Tibial artery (tissue), 4 donors: ENCODE measurements at regions not wholly inside any gene's neighbourhood (a gene's known extent, or its start where the extent isn't known, plus 50 kb on each side); places are given as distances from the start of the nearest gene placed in this dataset.

Experiments used
- DNase-seq, 2 donors: peaks; one replicate each; pipeline ENCODE4 v3.0.0-alpha.2; 2019
- H3K27ac ChIP-seq, 2 donors: fragments of 200-600 bp; sonication (generic) in 1 of 2; 1 replicate in 1 of 2; 2 replicates in 1 of 2; pipeline ENCODE4 v1.5.1; 2018 to 2019; ENCODE audit warnings: mild to moderate bottlenecking in 1 of 2
- H3K27me3 ChIP-seq, 2 donors: fragments of 200-600 bp; sonication (generic) in 1 of 2; one replicate each; pipeline versions ENCODE4 v1.5.1 to v1.6.0; 2016 to 2019
- H3K36me3 ChIP-seq, 3 donors: fragments of 200-600 bp; sonication (generic) in 2 of 3; one replicate each; pipeline ENCODE4 v1.5.1; 2016 to 2019; ENCODE audit warnings: mild to moderate bottlenecking in 2 of 3
- H3K4me1 ChIP-seq, 4 donors: fragments of 200-600 bp; sonication (generic) in 2 of 4; 1 replicate in 3 of 4; 2 replicates in 1 of 4; pipeline ENCODE4 v1.5.1; 2016 to 2019
- H3K4me3 ChIP-seq, 2 donors: fragments of 200-600 bp; sonication (generic) in 1 of 2; 1 replicate in 1 of 2; 2 replicates in 1 of 2; pipeline ENCODE4 v1.5.1; 2018 to 2019; ENCODE audit warnings: mild to moderate bottlenecking in 2 of 2
- H3K9me3 ChIP-seq, 3 donors: fragments of 200-600 bp; sonication (generic) in 1 of 3; one replicate each; pipeline ENCODE4 v1.5.1; 2016 to 2019
- intact Hi-C: fragments of 100-400 bp; cut with DNase I; formaldehyde crosslinking; loops from one replicate; pipeline ENCODE4 v1.15.0; 2023; ENCODE audit warnings: low total_unique reads
- TF ChIP-seq, protein P1 (sequence below), 2 experiments: fragments of 200-600 bp in 1 of 2; fragments of 450-650 bp in 1 of 2; IDR thresholded peaks; one replicate each; pipeline ENCODE4 v1.5.1; 2017 to 2019; ENCODE audit warnings: antibody characterized with exemption in 2 of 2, mild to moderate bottlenecking in 1 of 2, moderate library complexity in 1 of 2

DNA sequence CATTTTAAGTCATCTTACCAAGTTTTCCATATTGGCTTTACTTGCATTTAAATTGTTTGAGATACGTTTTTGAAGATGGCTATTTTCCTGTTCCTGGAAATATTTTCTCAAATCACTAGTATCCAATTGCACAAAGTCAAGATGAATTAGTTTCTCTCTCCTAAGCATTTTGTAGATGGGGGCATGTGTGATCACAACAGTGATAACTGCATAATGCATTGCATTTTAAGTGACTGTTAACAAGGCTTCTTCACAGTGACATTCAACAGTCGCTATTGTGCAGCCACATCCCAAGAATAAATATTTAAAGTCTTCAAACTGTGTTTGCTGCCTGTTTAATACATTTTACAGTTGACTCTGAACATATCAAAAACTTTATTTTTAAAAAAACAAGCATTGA is 694.2 kb upstream of the CDH7 start:
- TF ChIP-seq, protein P1, sequence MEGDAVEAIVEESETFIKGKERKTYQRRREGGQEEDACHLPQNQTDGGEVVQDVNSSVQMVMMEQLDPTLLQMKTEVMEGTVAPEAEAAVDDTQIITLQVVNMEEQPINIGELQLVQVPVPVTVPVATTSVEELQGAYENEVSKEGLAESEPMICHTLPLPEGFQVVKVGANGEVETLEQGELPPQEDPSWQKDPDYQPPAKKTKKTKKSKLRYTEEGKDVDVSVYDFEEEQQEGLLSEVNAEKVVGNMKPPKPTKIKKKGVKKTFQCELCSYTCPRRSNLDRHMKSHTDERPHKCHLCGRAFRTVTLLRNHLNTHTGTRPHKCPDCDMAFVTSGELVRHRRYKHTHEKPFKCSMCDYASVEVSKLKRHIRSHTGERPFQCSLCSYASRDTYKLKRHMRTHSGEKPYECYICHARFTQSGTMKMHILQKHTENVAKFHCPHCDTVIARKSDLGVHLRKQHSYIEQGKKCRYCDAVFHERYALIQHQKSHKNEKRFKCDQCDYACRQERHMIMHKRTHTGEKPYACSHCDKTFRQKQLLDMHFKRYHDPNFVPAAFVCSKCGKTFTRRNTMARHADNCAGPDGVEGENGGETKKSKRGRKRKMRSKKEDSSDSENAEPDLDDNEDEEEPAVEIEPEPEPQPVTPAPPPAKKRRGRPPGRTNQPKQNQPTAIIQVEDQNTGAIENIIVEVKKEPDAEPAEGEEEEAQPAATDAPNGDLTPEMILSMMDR (IDR thresholded peaks at IDR 0.05): no peak
- no peaks in the 10 kb centered on the region for H3K4me1 ChIP-seq
- H3K9me3 ChIP-seq: no peaks in the 10 kb centered on the region
- no peaks in the 10 kb centered on the region for H3K27me3 ChIP-seq
- no peak overlapping the region for H3K27ac ChIP-seq
- H3K4me3 ChIP-seq: no peak overlapping the region
- no peak for DNase-seq
- no peaks in the 10 kb centered on the region for H3K36me3 ChIP-seq
- intact Hi-C loops: no loop called here

DNA sequence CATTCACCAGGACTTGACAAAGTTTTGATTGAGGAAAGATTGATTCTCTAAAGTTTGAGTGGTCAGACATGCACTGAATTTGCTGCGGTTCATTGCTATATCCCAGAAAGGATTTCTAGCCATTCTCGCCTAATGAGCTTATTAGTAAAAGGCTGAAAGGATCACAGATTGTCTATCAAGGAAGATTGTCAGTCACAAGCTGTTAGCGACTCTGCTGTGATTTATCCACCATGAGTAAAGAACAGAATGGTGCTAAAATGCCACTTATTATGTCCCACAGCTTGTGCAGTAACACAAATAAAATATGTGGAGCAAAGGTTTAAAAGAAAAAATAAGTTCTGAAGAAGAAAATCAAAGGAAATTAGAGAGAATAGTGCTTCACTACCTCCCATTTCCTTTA is 701.2 kb upstream of the CDH7 start:
- H3K9me3 ChIP-seq: no peaks in the 10 kb centered on the region
- TF ChIP-seq, protein P1 (IDR thresholded peaks at IDR 0.05): no peak
- H3K27me3 ChIP-seq: no peaks in the 10 kb centered on the region
- intact Hi-C loops: no loop called here
- H3K36me3 ChIP-seq: no peaks in the 10 kb centered on the region
- no peaks in the 10 kb centered on the region for H3K4me1 ChIP-seq
- no peak for DNase-seq
- no peak overlapping the region for H3K4me3 ChIP-seq
- no peak overlapping the region for H3K27ac ChIP-seq

DNA sequence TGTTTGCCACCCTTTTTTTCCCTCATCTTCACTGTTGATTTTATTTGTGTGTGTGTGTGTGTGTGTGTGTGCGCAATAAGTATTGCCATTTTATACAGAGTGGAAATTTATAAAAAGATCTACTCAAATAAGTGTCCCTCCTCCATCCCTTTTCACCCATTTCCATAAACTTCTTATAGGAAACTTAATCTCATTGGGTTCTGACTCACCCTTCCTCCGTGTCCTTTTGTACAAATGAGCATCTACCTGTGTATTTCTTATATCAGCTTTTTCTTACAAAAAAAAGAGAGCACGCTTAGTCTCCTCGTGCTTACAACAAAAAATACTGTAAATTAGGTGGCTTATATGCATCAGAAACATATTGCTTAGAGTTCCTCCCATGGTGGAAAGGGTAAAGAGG is 711.2 kb upstream of the CDH7 start:
- Histone ChIP-seq H3K36me3 (no peaks in the 10 kb centered on the region), H3K27ac (no peak overlapping the region), H3K4me1 (no peaks in the 10 kb centered on the region), H3K9me3 (no peaks in the 10 kb centered on the region), H3K4me3 (no peak overlapping the region), H3K27me3 (no peaks in the 10 kb centered on the region)
- intact Hi-C loops: no loop called here
- TF ChIP-seq, protein P1 (IDR thresholded peaks at IDR 0.05): no peak
- DNase-seq: no peak

DNA sequence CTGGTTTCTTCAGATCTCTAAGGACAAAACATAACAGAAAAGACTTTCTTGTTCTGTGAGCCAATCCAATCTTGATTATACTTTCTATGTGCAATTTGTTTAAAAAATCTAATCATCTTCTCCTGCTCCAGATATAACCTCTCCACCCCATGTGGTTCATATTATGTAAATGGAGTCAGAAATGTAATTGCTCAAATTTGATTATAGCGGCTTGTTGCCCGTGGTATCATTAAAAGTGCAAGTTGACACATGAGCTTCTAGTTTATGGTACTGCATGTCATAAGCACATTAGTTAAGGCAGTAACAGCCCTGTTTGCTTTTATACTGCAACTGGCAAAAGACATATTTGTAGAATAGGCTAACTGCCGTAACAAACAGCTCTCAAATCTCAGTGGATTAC is 715.1 kb upstream of the CDH7 start:
- Histone ChIP-seq H3K27ac (no peak overlapping the region), H3K4me3 (no peak overlapping the region), H3K36me3 (no peaks in the 10 kb centered on the region), H3K27me3 (no peaks in the 10 kb centered on the region), H3K4me1 (no peaks in the 10 kb centered on the region), H3K9me3 (no peaks in the 10 kb centered on the region)
- intact Hi-C loops: no loop called here
- TF ChIP-seq, protein P1 (IDR thresholded peaks at IDR 0.05): no peak
- DNase-seq: no peak

DNA sequence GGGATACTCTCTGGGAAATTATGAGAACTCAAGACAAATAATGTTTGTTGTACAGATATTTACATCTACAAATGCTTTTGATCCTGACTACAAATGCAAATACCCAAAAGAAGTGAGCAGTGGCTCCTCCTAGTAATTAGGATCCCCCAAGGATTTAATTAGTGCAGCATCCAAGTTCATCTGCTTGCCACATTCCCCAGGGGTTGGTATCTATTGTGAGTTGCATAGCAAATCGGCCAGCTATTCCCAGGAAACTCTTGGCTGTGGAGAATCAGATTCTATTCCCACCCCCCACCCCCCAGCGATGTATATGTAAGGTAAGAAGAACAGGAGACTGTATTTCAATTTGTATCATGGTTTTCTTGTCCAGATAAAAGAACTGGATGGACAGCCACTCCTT is 725.1 kb upstream of the CDH7 start:
- no peak overlapping the region for H3K4me3 ChIP-seq
- H3K4me1 ChIP-seq: no peaks in the 10 kb centered on the region
- intact Hi-C loops: no loop called here
- H3K27ac ChIP-seq: no peak overlapping the region
- no peaks in the 10 kb centered on the region for H3K36me3 ChIP-seq
- DNase-seq: no peak
- H3K27me3 ChIP-seq: no peaks in the 10 kb centered on the region
- TF ChIP-seq, protein P1 (IDR thresholded peaks at IDR 0.05): no peak
- no peaks in the 10 kb centered on the region for H3K9me3 ChIP-seq

DNA sequence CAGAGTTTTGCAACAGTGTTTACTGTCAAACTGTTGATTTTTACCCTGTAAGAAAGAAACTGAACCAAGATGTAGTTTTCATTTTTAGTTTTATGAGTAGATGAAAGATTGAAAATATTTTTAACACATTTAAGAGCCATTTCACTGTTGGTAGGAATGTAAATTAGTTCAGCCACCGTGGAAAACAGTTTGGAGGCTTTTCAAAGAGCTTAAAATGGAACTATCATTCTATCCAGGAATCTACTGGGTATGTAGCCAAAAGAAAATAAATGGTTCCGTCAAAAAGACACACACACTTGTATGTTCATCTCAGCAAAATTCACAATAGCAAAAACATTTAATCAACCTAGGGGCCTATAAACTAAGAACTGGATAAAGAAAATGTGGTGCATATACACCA is 729.8 kb upstream of the CDH7 start:
- Histone ChIP-seq H3K27ac (no peak overlapping the region), H3K4me1 (no peaks in the 10 kb centered on the region), H3K9me3 (no peaks in the 10 kb centered on the region), H3K27me3 (no peaks in the 10 kb centered on the region), H3K36me3 (no peaks in the 10 kb centered on the region), H3K4me3 (no peak overlapping the region)
- intact Hi-C loops: no loop called here
- TF ChIP-seq, protein P1 (IDR thresholded peaks at IDR 0.05): no peak
- no peak for DNase-seq
